Kidney epithelial cell (primary cell): ENCODE measurements at regions not wholly inside any gene's neighbourhood (a gene's known extent, or its start where the extent isn't known, plus 50 kb on each side); places are given as distances from the start of the nearest gene placed in this dataset.

ENCODE experiments used
- DNase-seq: peaks from one replicate; pipeline ENCODE4 v3.0.0-alpha.2; 2010; ENCODE audit warnings: low read depth
- H3K27me3 ChIP-seq: 2 replicates; pipeline ENCODE4 v1.6.0; 2011; ENCODE audit warnings: low read length; ENCODE audit not compliant: control insufficient read depth, insufficient read depth
- H3K36me3 ChIP-seq: 2 replicates; pipeline ENCODE4 v1.5.1; 2011; ENCODE audit warnings: low read length; ENCODE audit not compliant: control insufficient read depth, insufficient read depth
- H3K4me3 ChIP-seq: 2 replicates; pipeline ENCODE4 v1.5.1; 2011; ENCODE audit warnings: low read depth, mild to moderate bottlenecking, control low read depth, low read length
- TF ChIP-seq, protein P1 (sequence below): IDR thresholded peaks from 2 replicates; pipeline ENCODE4 v1.5.1; 2011; ENCODE audit warnings: mild to moderate bottlenecking, moderate library complexity, low read length, control low read depth, inconsistent platforms; ENCODE audit not compliant: insufficient read depth, poor library complexity, severe bottlenecking

DNA sequence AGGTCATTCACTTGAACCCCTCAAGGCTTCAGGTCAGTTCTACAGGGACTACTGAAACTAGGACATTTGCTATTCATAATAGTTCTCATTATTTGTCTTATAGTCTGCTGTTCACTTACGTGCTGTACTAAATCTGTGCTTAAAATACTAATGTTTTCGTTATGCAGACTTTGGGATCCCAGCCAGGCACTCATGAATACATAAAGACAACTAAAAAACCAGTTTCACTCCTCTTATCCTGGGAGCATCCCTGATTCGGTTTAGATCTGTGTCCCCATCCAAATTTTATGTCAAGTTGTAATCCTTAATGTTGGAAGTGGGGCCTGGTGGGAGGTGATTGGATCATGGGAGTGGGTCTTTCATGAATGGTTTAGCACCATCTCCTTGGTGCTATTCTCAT lies 1291.8 kb downstream of the CDH11 start:
- no peaks in the 10 kb centered on the region for H3K27me3 ChIP-seq
- H3K36me3 ChIP-seq: no peaks in the 10 kb centered on the region
- TF ChIP-seq, protein P1, sequence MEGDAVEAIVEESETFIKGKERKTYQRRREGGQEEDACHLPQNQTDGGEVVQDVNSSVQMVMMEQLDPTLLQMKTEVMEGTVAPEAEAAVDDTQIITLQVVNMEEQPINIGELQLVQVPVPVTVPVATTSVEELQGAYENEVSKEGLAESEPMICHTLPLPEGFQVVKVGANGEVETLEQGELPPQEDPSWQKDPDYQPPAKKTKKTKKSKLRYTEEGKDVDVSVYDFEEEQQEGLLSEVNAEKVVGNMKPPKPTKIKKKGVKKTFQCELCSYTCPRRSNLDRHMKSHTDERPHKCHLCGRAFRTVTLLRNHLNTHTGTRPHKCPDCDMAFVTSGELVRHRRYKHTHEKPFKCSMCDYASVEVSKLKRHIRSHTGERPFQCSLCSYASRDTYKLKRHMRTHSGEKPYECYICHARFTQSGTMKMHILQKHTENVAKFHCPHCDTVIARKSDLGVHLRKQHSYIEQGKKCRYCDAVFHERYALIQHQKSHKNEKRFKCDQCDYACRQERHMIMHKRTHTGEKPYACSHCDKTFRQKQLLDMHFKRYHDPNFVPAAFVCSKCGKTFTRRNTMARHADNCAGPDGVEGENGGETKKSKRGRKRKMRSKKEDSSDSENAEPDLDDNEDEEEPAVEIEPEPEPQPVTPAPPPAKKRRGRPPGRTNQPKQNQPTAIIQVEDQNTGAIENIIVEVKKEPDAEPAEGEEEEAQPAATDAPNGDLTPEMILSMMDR: no peak
- H3K4me3 ChIP-seq: no peak overlapping the region
- no peak for DNase-seq

DNA sequence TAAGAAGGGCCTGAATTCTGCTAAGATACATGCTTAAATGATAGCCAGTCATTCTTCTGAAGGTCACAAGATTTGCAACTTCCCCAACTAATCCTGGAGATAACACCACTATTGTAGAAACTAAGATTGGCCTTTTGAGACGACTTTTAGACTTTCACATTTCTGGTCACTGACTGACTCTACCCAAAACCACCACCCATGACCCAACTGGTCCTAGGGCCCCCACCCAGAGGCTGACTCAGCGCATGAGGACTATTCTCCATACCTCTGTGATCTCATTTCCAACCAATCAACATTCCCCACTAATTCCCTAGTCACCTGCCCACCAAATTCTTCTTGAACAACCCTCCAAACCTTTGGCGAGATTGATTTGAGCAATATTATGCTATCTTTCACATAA lies 1299.0 kb downstream of the CDH11 start:
- TF ChIP-seq, protein P1: no peak
- no peaks in the 10 kb centered on the region for H3K36me3 ChIP-seq
- DNase-seq: no peak
- no peak overlapping the region for H3K4me3 ChIP-seq
- H3K27me3 ChIP-seq: no peaks in the 10 kb centered on the region

DNA sequence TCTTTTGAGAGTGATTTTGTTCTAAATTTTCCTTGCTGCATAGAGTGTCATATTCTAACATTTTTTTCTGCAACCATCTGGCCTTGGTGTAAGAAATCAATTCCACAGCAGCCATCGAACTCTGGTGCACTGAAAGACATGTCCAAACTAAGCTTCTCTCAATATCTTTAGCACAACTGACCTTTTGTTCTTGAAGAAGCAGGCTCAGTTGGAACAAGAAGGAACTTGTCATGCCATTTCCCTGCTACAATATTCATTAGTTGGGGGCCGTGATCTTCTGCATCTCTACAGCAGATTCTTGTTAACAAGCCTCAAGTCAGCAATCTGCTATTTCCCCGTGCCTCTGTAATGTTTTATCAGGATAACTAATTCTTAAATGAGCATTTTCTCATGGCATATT lies 1305.6 kb downstream of the CDH11 start:
- Histone ChIP-seq H3K27me3 (no peaks in the 10 kb centered on the region), H3K36me3 (no peaks in the 10 kb centered on the region), H3K4me3 (no peak overlapping the region)
- TF ChIP-seq, protein P1: no peak
- no peak for DNase-seq

DNA sequence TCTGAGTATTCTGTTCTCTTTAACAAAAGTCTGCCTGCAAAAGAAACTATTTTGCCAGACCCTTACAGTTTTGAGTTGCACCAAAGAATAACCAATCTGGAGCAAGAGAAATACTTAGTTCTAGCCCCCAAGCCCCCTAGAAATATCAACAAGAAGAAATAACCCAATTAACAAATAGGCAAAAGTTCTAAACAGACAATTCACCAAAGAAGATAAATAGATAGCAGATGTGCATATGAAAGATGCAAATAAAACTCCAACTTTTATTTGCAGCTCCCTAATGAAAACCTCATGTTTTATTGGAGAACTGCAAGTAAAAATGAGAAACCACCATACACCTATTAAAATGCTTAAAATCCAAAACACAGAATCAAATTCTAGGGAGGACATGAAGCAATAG lies 1308.0 kb downstream of the CDH11 start:
- H3K36me3 ChIP-seq: no peaks in the 10 kb centered on the region
- no peak for DNase-seq
- no peaks in the 10 kb centered on the region for H3K27me3 ChIP-seq
- H3K4me3 ChIP-seq: no peak overlapping the region
- TF ChIP-seq, protein P1: no peak

DNA sequence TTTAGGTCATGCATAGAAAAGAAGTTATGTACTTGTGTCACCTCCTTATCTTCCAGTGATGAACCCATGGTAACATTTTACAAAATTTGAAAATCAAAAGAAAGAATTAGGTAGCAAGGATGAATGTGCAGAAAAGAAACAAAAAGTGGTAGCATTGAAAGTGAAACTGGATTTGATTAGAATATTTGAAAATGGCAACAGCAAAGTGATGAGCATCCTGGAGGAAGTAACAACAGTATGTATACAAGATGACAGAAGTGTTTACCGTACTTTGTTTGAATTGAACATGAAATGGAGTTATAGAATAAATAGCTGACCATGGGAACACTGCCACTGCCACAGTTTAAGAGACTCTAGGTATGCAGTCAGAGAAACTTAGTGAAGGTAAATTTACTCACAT lies 1313.1 kb downstream of the CDH11 start:
- DNase-seq: no peak
- TF ChIP-seq, protein P1: no peak
- Histone ChIP-seq H3K36me3 (no peaks in the 10 kb centered on the region), H3K4me3 (no peak overlapping the region), H3K27me3 (no peaks in the 10 kb centered on the region)

DNA sequence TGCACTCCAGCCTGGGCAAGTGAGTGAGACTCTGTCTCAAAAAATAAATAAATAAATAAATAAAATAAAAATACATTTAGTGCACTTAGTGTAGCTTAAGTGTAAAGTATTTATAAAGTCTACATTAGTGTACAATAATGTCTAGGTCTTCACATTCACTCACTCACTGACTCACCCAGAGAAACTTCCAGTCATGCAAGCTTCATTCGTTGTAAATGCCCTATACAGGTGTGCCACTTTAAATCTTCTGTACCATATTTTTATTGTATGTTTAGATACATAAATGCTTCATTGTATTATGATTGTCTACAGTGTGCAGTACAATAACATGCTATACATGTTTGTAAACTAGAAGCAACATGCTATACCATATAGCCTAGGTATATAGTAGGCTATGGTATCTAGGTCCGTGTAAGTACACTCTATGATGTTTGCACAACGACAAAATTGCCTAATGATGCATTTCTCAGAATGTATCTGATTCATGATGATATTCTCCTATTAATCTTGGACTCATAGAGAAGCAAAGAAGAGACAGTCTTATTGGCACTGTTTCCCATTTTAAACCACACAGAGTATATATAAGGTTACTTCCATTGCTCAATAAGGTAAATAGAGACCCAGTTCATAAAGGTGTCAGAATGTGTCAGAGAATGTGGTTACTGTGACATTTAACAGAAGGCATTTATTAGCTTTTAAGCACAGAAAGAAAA lies 1314.9 kb downstream of the CDH11 start:
- TF ChIP-seq, protein P1: no peak
- no peak for DNase-seq
- H3K4me3 ChIP-seq: no peak overlapping the region

More for the DNA sequence above, 1314.9 kb downstream of the CDH11 start:
- H3K36me3 ChIP-seq: no peaks in the 10 kb centered on the region
- no peaks in the 10 kb centered on the region for H3K27me3 ChIP-seq
